ENCODE measurements at regions not wholly inside any gene's neighbourhood (a gene's known extent, or its start where the extent isn't known, plus 50 kb on each side); places are given as distances from the start of the nearest gene placed in this dataset.
A peak's percentile ranks its signal among the peaks of the same experiment; 100 is the strongest.

DNA sequence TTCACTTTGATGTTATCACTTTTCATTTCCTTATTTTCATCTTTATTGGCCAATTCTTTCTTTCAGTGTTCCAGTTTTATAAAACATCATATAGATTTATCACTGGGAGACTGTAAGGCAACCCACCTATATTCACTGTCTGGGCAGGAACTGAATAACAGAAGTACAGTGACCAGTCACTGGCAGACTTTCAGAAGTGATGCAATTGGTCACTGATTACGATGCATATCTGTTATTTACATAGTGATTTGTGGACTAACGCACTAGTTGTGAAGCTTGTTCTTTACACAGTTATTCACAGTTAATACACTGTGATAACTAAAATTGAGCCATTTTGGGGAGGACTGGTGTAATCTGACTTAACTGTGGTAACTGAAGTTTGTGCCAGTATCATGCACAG, 190.2 kb upstream of the DPH6 start:
- DNase-seq = no peak

DNA sequence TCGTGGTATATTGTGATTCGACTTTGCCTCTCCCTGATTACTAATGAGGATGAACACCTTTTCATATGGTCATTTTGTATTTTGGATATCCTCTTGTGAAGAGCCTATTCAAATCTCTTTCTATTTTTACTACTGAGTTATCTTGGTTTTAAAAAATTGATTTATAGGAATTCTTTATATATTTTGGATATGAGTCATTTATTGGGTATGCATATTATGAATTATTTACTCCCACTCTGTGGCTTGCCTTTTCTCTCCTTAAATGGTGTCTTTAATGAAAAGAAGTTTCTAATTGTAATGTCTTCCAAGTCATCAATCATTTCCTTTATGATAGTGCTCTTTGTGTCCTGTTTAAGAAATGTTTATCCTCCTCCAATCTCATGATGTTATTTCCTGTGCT, 191.5 kb upstream of the DPH6 start:
- DNase-seq = no peak

GRCh38 chr15:35738370-35738769, 192.4 kb upstream of the DPH6 start:
- DNase-seq = no peak

- DNase-seq = no peak
Observed at GRCh38 chr15:35740761-35741160, 194.8 kb upstream of the DPH6 start.

- no peak for DNase-seq
Observed at GRCh38 chr15:35741395-35741794, 195.4 kb upstream of the DPH6 start.

- no peak for DNase-seq
Observed at GRCh38 chr15:35741881-35742280, 195.9 kb upstream of the DPH6 start.

DNA sequence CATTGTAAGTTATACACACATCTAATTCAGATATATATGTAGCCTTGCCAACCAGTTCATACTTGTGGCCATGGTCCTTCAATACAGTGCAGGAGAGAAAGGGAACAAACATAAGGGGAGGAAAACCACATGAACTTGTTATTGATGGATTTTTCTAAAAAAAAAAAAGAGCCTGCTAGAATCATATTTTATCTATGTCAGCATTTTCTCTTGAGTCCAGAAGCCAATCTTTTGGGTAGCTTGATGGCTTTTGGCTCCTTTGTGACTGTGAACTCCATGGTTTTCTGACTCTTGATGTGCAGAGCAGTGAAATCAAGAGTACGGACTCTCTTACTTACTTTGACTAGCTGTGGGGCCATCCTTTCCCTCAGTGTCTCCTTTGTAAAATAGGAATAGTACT, 197.4 kb upstream of the DPH6 start:
- DNase-seq = no peak

GRCh38 chr15:35746121-35746520, 200.2 kb upstream of the DPH6 start:
- no peak for DNase-seq

GRCh38 chr15:35748105-35748504, 202.1 kb upstream of the DPH6 start:
- DNase-seq = no peak

GRCh38 chr15:35750051-35750450, 204.1 kb upstream of the DPH6 start:
- no peak for DNase-seq

GRCh38 chr15:35751413-35752133, 205.6 kb upstream of the DPH6 start:
- peak; percentile 23 for DNase-seq

DNA sequence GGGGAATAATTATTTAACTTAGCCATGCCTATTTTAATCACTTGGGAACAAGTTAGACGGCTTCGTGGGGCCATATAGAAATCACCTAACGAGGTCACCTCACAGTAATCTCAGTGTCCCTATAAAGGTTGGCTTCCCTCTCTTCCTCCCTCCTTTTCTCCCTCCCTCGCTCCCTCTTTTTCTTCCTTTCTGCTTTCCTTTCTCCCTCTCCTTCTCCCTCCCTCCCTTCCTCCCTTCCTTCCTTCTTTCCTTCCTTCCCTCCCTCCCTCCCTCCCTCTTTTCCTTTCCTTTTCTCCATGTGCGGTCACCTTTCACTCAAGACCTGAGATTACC, 206.1 kb upstream of the DPH6 start:
- no peak for DNase-seq

DNA sequence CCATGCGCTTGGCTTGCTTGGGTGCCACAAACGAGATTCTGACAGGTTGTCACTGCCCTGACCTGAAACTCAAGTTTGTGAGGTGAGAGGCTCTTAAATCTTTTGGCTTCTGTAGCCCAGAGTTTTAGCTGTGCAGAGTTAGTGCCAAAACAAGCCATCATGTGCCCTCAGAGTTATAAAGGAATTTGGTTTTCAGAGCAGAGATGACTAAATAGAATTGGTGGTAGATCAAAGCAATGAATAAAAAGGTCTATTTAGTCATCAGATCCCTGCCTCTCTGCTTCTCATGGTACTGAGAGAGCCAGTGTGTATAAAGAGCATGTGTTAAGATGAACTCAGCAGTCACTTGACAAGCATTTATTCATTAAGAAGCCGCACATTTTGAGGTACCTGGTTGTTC, 207.5 kb upstream of the DPH6 start:
- no peak for DNase-seq

GRCh38 chr15:35755237-35755802, 209.4 kb upstream of the DPH6 start:
- DNase-seq = no peak

GRCh38 chr15:35756623-35757022, 210.7 kb upstream of the DPH6 start:
- no peak for DNase-seq

GRCh38 chr15:35757361-35757760, 211.4 kb upstream of the DPH6 start:
- DNase-seq = no peak

- DNase-seq = no peak
Observed at GRCh38 chr15:35757765-35758164, 211.8 kb upstream of the DPH6 start.

GRCh38 chr15:35764661-35765519, 218.9 kb upstream of the DPH6 start:
- no peak for DNase-seq

- no peak for DNase-seq
Observed at GRCh38 chr15:35768949-35769348, 223.0 kb upstream of the DPH6 start.

- DNase-seq = no peak
Observed at GRCh38 chr15:35769656-35770055, 223.7 kb upstream of the DPH6 start.

GRCh38 chr15:35771746-35772442, 225.9 kb upstream of the DPH6 start:
- no peak for DNase-seq

DNA sequence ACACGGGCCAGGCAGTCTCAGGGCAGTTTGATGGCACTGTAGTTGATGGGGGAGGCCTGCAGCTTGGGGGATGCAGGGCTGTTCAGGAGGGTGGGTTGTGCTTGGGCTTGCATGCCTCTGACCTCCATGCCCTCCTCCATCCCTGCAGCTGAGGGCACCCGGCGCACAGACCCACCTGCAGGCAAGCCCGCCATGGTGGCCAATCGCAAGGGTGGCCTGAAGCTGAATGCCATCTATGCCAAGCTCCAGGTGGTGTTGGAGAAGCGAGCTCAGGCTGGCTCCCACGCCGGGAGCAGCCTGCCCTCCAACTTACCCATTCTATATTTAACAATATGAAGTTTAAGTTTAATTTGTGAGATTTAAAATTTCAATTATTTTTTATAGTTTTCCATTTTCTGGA, 228.7 kb upstream of the DPH6 start:
- no peak for DNase-seq

DNA sequence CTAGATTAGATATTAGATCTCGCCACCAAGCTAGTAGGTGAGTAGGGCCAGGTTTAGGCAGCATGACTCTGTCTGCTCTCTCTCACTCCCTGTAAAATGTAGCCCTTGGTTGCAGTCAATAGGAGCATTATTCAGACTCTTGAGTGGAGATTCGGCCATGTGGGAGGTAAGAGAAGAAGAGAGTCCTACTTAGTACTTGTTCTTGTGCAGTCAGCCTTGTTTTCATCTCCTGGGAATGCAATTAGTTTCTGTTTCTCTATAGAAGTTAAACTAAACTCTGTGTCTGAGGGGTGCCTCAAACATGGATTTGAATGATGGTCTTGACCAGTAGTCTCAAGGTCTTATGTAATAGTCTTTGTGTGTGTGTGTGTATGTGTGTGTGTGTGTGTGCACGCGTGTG, 229.5 kb upstream of the DPH6 start:
- DNase-seq = no peak

DNA sequence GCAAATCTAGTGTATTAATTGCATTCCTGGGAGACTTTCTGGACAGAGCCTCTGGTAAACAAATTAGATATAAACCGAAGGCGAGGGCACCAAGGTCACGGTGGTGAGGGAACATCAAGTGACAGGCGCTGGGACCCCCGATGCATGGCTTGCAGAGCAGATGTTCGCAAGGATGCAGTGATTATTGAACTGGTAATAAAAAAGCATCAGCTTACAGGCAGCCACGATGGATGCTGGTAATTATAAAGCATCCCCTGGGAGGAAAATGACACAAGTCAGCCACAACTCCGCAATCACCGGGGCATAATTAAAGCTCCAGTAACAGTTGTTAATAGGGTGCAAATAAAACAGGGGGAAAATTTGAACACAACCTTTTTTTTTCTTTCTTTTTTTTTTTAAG, 231.1 kb upstream of the DPH6 start:
- DNase-seq = no peak

Measured in CD4-positive, alpha-beta T cell treated with Interleukin-12 subunit alpha and Interleukin-12 subunit beta, for 1 hour (primary cell).